T-helper 2 cell treated with Interferon-gamma antibody and Interleukin-4, amounts not matched to agents 100 ng/mL and 5 ng/mL, for 36 hours (primary cell): ENCODE measurements at regions not wholly inside any gene's neighbourhood (a gene's known extent, or its start where the extent isn't known, plus 50 kb on each side); places are given as distances from the start of the nearest gene placed in this dataset.
"Not testable (repeated sequence)": the region's sequence is repeated elsewhere in the genome, so short reads cannot be mapped to it uniquely, and the experiment has no call there.

ENCODE experiments used
- intact Hi-C: fragments of 100-400 bp; cut with micrococcal nuclease; formaldehyde crosslinking; loops from one replicate; pipeline ENCODE4 v1.15.1; 2023

- intact Hi-C loops = no loop called here
Observed at GRCh38 chr13:64480211-64480610, 2749.9 kb downstream of the PCDH9 start.

- intact Hi-C loops = no loop called here
Observed at GRCh38 chr13:64477146-64477545, 2753.0 kb downstream of the PCDH9 start.

- intact Hi-C loops = not testable (repeated sequence)
Observed at GRCh38 chr13:64476041-64476568, 2754.0 kb downstream of the PCDH9 start.

GRCh38 chr13:64471916-64472315 is 2758.2 kb downstream of the PCDH9 start:
- intact Hi-C loops = no loop called here

GRCh38 chr13:64470751-64471150 is 2759.4 kb downstream of the PCDH9 start:
- intact Hi-C loops = no loop called here

GRCh38 chr13:64459778-64460177 is 2770.4 kb downstream of the PCDH9 start:
- intact Hi-C loops = no loop called here

GRCh38 chr13:64457976-64458375 is 2772.2 kb downstream of the PCDH9 start:
- intact Hi-C loops = no loop called here

GRCh38 chr13:64455124-64455523 is 2775.0 kb downstream of the PCDH9 start:
- intact Hi-C loops = no loop called here

GRCh38 chr13:64453831-64454230 is 2776.3 kb downstream of the PCDH9 start:
- intact Hi-C loops = no loop called here

- intact Hi-C loops = no loop called here
Observed at GRCh38 chr13:64446372-64446771, 2783.8 kb downstream of the PCDH9 start.

GRCh38 chr13:64441740-64442139 is 2788.4 kb downstream of the PCDH9 start:
- intact Hi-C loops = no loop called here

- intact Hi-C loops = no loop called here
Observed at GRCh38 chr13:64438084-64438483, 2792.1 kb downstream of the PCDH9 start.

GRCh38 chr13:64429691-64430090 is 2800.4 kb downstream of the PCDH9 start:
- intact Hi-C loops = no loop called here

- intact Hi-C loops = no loop called here
Observed at GRCh38 chr13:64428196-64428595, 2801.9 kb downstream of the PCDH9 start.

- intact Hi-C loops = no loop called here
Observed at GRCh38 chr13:64423467-64423866, 2806.7 kb downstream of the PCDH9 start.

- intact Hi-C loops = no loop called here
Observed at GRCh38 chr13:64420181-64420580, 2810.0 kb downstream of the PCDH9 start.

GRCh38 chr13:64417581-64417980 is 2812.6 kb downstream of the PCDH9 start:
- intact Hi-C loops = no loop called here

- intact Hi-C loops = no loop called here
Observed at GRCh38 chr13:64414381-64414780, 2815.8 kb downstream of the PCDH9 start.

GRCh38 chr13:64413529-64413928 is 2816.6 kb downstream of the PCDH9 start:
- intact Hi-C loops = no loop called here

GRCh38 chr13:64410276-64411053 is 2819.7 kb downstream of the PCDH9 start:
- intact Hi-C loops = no loop called here

GRCh38 chr13:64397701-64398100 is 2832.4 kb downstream of the PCDH9 start:
- intact Hi-C loops = no loop called here

GRCh38 chr13:64377606-64378005 is 2852.5 kb downstream of the PCDH9 start:
- intact Hi-C loops = no loop called here

GRCh38 chr13:64371461-64371860 is 2858.7 kb downstream of the PCDH9 start:
- intact Hi-C loops = no loop called here
